ENCODE measurements at regions not wholly inside any gene's neighbourhood (a gene's known extent, or its start where the extent isn't known, plus 50 kb on each side); places are given as distances from the start of the nearest gene placed in this dataset.

- no peak for TF ChIP-seq CTCF (IDR thresholded peaks at IDR 0.05 in 4 of 5, conservative IDR thresholded peaks at IDR 0.05 in 1 of 5)
- TF ChIP-seq POLR2A (IDR thresholded peaks at IDR 0.05) = no peak
These were observed 70.4 kb upstream of the TIAM1 start for GRCh38 chr21:31414263-31415000.
